B cell (primary cell): ENCODE measurements at regions not wholly inside any gene's neighbourhood (a gene's known extent, or its start where the extent isn't known, plus 50 kb on each side); places are given as distances from the start of the nearest gene placed in this dataset.

Source experiments
- ATAC-seq: fragments of 200-7000 bp; cut with Tn5 transposase; one replicate; pipeline ENCODE4 v1.10.0; 2021; ENCODE audit warnings: low read depth, mild to moderate bottlenecking, moderate number of reproducible peaks, moderate library complexity
- CTCF ChIA-PET: fragments of 350-600 bp; sonication (Branson Sonifier 250); formaldehyde crosslinking; loops from one replicate; lab custom pipeline; 2021; ENCODE audit warnings: antibody characterized with exemption, inconsistent platforms; lab: Charles Lee
- POLR2A ChIA-PET: fragments of 350-600 bp; sonication (Branson Sonifier 250); formaldehyde crosslinking; loops from one replicate; lab custom pipeline; 2021; ENCODE audit warnings: antibody characterized with exemption; lab: Charles Lee
- DNase-seq: peaks from one replicate; pipeline ENCODE4 v3.0.0; 2013
- H2AFZ ChIP-seq: 2 replicates; pipeline ENCODE4 v1.6.1; 2012; ENCODE audit warnings: mild to moderate bottlenecking, low read depth, low read length; ENCODE audit not compliant: insufficient read depth, poor library complexity, severe bottlenecking
- H3K27ac ChIP-seq, 2 donors: 1 replicate in 1 of 2; 2 replicates in 1 of 2; pipeline ENCODE4 v1.5.1; 2012 to 2013; ENCODE audit warnings: low read length in 2 of 2, mild to moderate bottlenecking in 2 of 2, moderate library complexity in 1 of 2
- H3K27me3 ChIP-seq, 4 experiments: fragments of 200-600 bp in 1 of 4; sonication (generic) in 1 of 4; replicated peaks in 1 of 4; 1 replicate in 2 of 4; 2 replicates in 2 of 4; pipeline versions ENCODE4 v1.6.1 to v1.7.0; 2013 to 2016; ENCODE audit warnings: low read length in 3 of 4, mild to moderate bottlenecking in 2 of 4, mixed read lengths in 1 of 4, moderate library complexity in 1 of 4; ENCODE audit not compliant: insufficient read depth in 4 of 4, control insufficient read depth in 3 of 4; ENCODE audit errors: control extremely low read depth in 1 of 4
- H3K36me3 ChIP-seq, 2 experiments: replicated peaks in 1 of 2; 1 replicate in 1 of 2; 2 replicates in 1 of 2; pipeline versions ENCODE4 v1.6.1 to v1.7.1; 2013; ENCODE audit warnings: low read length in 1 of 2; ENCODE audit not compliant: insufficient read depth in 2 of 2, control insufficient read depth in 1 of 2; ENCODE audit errors: control extremely low read depth in 1 of 2, extremely low read depth in 1 of 2
- H3K4me1 ChIP-seq, 2 donors: fragments of 200-600 bp in 1 of 2; sonication (generic) in 1 of 2; 1 replicate in 1 of 2; 2 replicates in 1 of 2; pipeline versions ENCODE4 v1.5.1 to v1.6.1; 2013 to 2017; ENCODE audit warnings: low read length in 2 of 2; ENCODE audit not compliant: control insufficient read depth in 2 of 2, insufficient read depth in 2 of 2
- H3K4me2 ChIP-seq: replicated peaks from 2 replicates; pipeline ENCODE3; 2012; ENCODE audit warnings: mild to moderate bottlenecking, low read depth, low read length; ENCODE audit not compliant: poor library complexity, severe bottlenecking
- H3K4me3 ChIP-seq, 5 experiments: fragments of 200-600 bp in 1 of 5; sonication (generic) in 1 of 5; 1 replicate in 3 of 5; 2 replicates in 2 of 5; pipeline versions ENCODE4 v1.5.1 to v1.7.0; 2011 to 2016; ENCODE audit warnings: low read length in 4 of 5, mild to moderate bottlenecking in 4 of 5, low read depth in 2 of 5, control low read depth in 1 of 5, moderate library complexity in 1 of 5; ENCODE audit not compliant: insufficient read depth in 1 of 5; ENCODE audit errors: control extremely low read depth in 1 of 5, extremely low read depth in 1 of 5
- H3K79me2 ChIP-seq: fragments of 200-600 bp; sonication (generic); one replicate; pipeline ENCODE4 v1.6.0; 2016; ENCODE audit warnings: low read length; ENCODE audit not compliant: control insufficient read depth, insufficient read depth
- H3K9ac ChIP-seq: fragments of 200-600 bp; sonication (generic); 2 replicates; pipeline ENCODE4 v1.6.1; 2017; ENCODE audit warnings: mild to moderate bottlenecking, low read length, moderate library complexity
- H3K9me3 ChIP-seq, 3 donors: one replicate each; pipeline versions ENCODE4 v1.6.1 to v1.7.1; 2013; ENCODE audit warnings: low read length in 2 of 3; ENCODE audit not compliant: control insufficient read depth in 2 of 3, insufficient read depth in 1 of 3; ENCODE audit errors: control extremely low read depth in 1 of 3
- H4K20me1 ChIP-seq: 2 replicates; pipeline ENCODE4 v1.6.0; 2012; ENCODE audit warnings: mild to moderate bottlenecking, low read length; ENCODE audit not compliant: insufficient read depth, control insufficient read depth, poor library complexity, severe bottlenecking
- H3K27ac Mint-ChIP-seq: one replicate; pipeline ENCODE4 v1.8.0; 2021; ENCODE audit warnings: mixed read lengths
- H3K27me3 Mint-ChIP-seq: one replicate; pipeline ENCODE4 v1.8.0; 2021; ENCODE audit warnings: mixed read lengths
- H3K4me1 Mint-ChIP-seq: one replicate; pipeline ENCODE4 v1.8.0; 2021; ENCODE audit warnings: mixed read lengths
- H3K4me3 Mint-ChIP-seq: one replicate; pipeline ENCODE4 v1.8.0; 2021; ENCODE audit warnings: mixed read lengths
- H3K9me3 Mint-ChIP-seq: one replicate; pipeline ENCODE4 v1.8.0; 2022; ENCODE audit warnings: mixed read lengths; ENCODE audit not compliant: insufficient read depth
- CTCF ChIP-seq: fragments of 200-600 bp; IDR thresholded peaks from one replicate; pipeline ENCODE4 v1.8.0; 2022; ENCODE audit warnings: antibody characterized with exemption, mild to moderate bottlenecking
- EZH2 ChIP-seq: IDR thresholded peaks from 2 replicates; pipeline ENCODE4 v1.6.1; 2012; ENCODE audit warnings: borderline replicate concordance, low read depth, mild to moderate bottlenecking, moderate library complexity, low read length; ENCODE audit not compliant: insufficient read depth, poor library complexity, severe bottlenecking
- WGBS: methylation state at CpG from one replicate; pipeline ENCODE4 v1.1.5; 2013; ENCODE audit warnings: missing lambda C conversion rate; ENCODE audit not compliant: insufficient coverage; 5-methylcytosine and 5-hydroxymethylcytosine counted together
- intact Hi-C: fragments of 100-400 bp; cut with micrococcal nuclease; formaldehyde crosslinking; loops from one replicate; pipeline ENCODE4 v1.10.0; 2022

- Mint-ChIP-seq H3K27ac (no peak overlapping the region), H3K27me3 (no peaks in the 10 kb centered on the region), H3K4me1 (no peaks in the 10 kb centered on the region), H3K9me3 (no peaks in the 10 kb centered on the region), H3K4me3 (no peak overlapping the region)
- ChIA-PET POLR2A (no interaction called here), CTCF (no interaction called here)
- Histone ChIP-seq H3K9ac (no peak overlapping the region), H4K20me1 (no peaks in the 10 kb centered on the region), H3K4me3 (no peak overlapping the region), H3K79me2 (no peaks in the 10 kb centered on the region), H3K4me2 (no peak overlapping the region), H2AFZ (no peak overlapping the region), H3K27me3 (peaks cover 0 to 4% (median 0%) of the 10 kb centered on the region in 4 experiments), H3K36me3 (no peaks in the 10 kb centered on the region), H3K4me1 (no peaks in the 10 kb centered on the region), H3K27ac (no peak overlapping the region), H3K9me3 (peaks cover 0 to 3% (median 0%) of the 10 kb centered on the region in 3 donors)
- no peak for TF ChIP-seq EZH2
- TF ChIP-seq CTCF = no peak
- intact Hi-C loops = no loop called here
- DNase-seq (no peak), ATAC-seq (no peak)
- 98% methylated on average over 3 of the region's 4 CpGs for WGBS
These were observed 73.5 kb upstream of the CAMK1G start for GRCh38 chr1:209510063-209510462.

GRCh38 chr1:209511169-209511568 lies 72.3 kb upstream of the CAMK1G start:
- H3K4me1 ChIP-seq = no peaks in the 10 kb centered on the region
- H2AFZ ChIP-seq = no peak overlapping the region
- H3K27ac Mint-ChIP-seq = no peak overlapping the region
- DNase-seq (no peak), ATAC-seq (no peak)
- H3K27me3 Mint-ChIP-seq = peaks cover 7% of the 10 kb centered on the region
- intact Hi-C loops = no loop called here
- H3K4me3 Mint-ChIP-seq = no peak overlapping the region
- H4K20me1 ChIP-seq = no peaks in the 10 kb centered on the region
- H3K36me3 ChIP-seq = no peaks in the 10 kb centered on the region
- H3K27me3 ChIP-seq = peaks cover 0 to 4% (median 0%) of the 10 kb centered on the region in 4 experiments
- H3K27ac ChIP-seq = no peak overlapping the region
- H3K4me3 ChIP-seq = no peak overlapping the region
- no peaks in the 10 kb centered on the region for H3K9me3 Mint-ChIP-seq
- ChIA-PET CTCF (no interaction called here), POLR2A (no interaction called here)
- H3K9me3 ChIP-seq = peaks cover 0 to 3% (median 0%) of the 10 kb centered on the region in 3 donors
- TF ChIP-seq CTCF = no peak
- no peak for TF ChIP-seq EZH2
- no peaks in the 10 kb centered on the region for H3K79me2 ChIP-seq
- H3K4me2 ChIP-seq = no peak overlapping the region
- WGBS = 63% methylated on average over 1 of the region's 3 CpGs
- no peak overlapping the region for H3K9ac ChIP-seq
- no peaks in the 10 kb centered on the region for H3K4me1 Mint-ChIP-seq
